ENCODE measurements at regions not wholly inside any gene's neighbourhood (a gene's known extent, or its start where the extent isn't known, plus 50 kb on each side); places are given as distances from the start of the nearest gene placed in this dataset.

DNA sequence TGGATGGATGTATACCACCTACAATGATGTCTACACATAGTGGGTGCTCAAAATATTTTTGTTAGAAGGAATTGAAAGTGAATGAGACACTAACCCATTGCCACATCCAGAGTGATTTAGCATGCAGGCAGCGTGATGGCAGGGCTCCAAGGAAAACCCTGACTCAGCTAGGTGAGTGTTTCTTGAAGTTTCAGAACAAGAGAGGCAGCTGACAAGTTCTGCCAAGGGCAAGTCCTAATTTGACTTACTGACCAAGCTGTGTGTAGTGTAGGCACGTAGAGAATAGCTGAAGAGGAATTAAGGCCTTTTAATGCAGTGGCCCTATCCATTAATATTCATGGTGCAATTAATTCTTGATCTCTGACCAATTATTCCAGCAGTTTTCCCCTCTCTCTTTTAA lies 107.8 kb upstream of the ATP10B start:
- no TSS peak for BruUV-seq (replicated peaks)
- TF ChIP-seq, protein P1, sequence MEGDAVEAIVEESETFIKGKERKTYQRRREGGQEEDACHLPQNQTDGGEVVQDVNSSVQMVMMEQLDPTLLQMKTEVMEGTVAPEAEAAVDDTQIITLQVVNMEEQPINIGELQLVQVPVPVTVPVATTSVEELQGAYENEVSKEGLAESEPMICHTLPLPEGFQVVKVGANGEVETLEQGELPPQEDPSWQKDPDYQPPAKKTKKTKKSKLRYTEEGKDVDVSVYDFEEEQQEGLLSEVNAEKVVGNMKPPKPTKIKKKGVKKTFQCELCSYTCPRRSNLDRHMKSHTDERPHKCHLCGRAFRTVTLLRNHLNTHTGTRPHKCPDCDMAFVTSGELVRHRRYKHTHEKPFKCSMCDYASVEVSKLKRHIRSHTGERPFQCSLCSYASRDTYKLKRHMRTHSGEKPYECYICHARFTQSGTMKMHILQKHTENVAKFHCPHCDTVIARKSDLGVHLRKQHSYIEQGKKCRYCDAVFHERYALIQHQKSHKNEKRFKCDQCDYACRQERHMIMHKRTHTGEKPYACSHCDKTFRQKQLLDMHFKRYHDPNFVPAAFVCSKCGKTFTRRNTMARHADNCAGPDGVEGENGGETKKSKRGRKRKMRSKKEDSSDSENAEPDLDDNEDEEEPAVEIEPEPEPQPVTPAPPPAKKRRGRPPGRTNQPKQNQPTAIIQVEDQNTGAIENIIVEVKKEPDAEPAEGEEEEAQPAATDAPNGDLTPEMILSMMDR (IDR thresholded peaks at IDR 0.05; ENCODE audit: unreplicated experiment), result no peak
- H3K4me3 Mint-ChIP-seq (ENCODE audit: low read depth, unreplicated experiment), result no peak overlapping the region
- H3K27ac Mint-ChIP-seq (ENCODE audit: unreplicated experiment), result no peak overlapping the region
- H3K36me3 Mint-ChIP-seq (ENCODE audit: insufficient read depth, unreplicated experiment), result no peaks in the 10 kb centered on the region
- H3K27me3 Mint-ChIP-seq (ENCODE audit: unreplicated experiment), result no peaks in the 10 kb centered on the region
- no peaks in the 10 kb centered on the region for H3K4me1 Mint-ChIP-seq (ENCODE audit: low read depth, unreplicated experiment)
- intact Hi-C loops (cut with micrococcal nuclease; ENCODE audit: unreplicated experiment), result loop anchor here (5.0 kb wide), 1 partner anchor 158 kb away; no protein-coding TSS in a partner anchor
- CTCF ChIA-PET, result no interaction called here
- H3K9me3 Mint-ChIP-seq (ENCODE audit: low read depth, unreplicated experiment), result no peaks in the 10 kb centered on the region
- DNase-seq, result peak; percentile 48

DNA sequence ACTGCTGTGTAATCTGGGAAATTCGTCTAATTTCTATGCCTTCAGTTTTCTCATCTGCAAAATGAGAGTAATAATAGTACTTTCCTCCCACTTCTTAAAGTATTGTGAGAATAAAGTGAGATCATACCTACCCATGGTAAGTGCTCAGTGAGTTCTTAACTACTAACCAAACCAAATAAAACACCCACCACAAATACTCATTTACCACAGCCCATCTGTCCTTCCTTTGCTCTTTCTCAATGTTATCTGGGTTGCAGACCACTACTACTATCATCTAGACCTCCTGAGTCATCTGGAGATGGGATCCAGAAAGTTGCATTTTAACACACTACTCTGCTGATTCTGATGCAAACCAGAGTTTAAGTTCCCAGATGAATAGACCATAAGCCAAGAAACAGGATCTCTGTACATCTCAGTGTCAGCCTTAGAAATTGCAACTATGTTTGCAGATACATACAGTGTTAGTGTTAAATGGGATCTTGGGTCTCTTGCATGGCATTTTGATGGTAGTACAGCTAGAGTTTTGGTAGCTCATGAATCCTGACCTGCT lies 105.4 kb upstream of the ATP10B start:
- CTCF ChIA-PET, result no interaction called here
- Mint-ChIP-seq H3K27me3 (ENCODE audit: unreplicated experiment) (peaks cover under 1% of the 10 kb centered on the region), H3K36me3 (ENCODE audit: insufficient read depth, unreplicated experiment) (no peaks in the 10 kb centered on the region), H3K27ac (ENCODE audit: unreplicated experiment) (no peak overlapping the region), H3K9me3 (ENCODE audit: low read depth, unreplicated experiment) (peaks cover 2% of the 10 kb centered on the region), H3K4me1 (ENCODE audit: low read depth, unreplicated experiment) (no peaks in the 10 kb centered on the region), H3K4me3 (ENCODE audit: low read depth, unreplicated experiment) (no peak overlapping the region)
- BruUV-seq (replicated peaks), result no TSS peak
- intact Hi-C loops (cut with micrococcal nuclease; ENCODE audit: unreplicated experiment), result no loop called here
- TF ChIP-seq, protein P1 (IDR thresholded peaks at IDR 0.05; ENCODE audit: unreplicated experiment), result no peak
- no peak for DNase-seq

DNA sequence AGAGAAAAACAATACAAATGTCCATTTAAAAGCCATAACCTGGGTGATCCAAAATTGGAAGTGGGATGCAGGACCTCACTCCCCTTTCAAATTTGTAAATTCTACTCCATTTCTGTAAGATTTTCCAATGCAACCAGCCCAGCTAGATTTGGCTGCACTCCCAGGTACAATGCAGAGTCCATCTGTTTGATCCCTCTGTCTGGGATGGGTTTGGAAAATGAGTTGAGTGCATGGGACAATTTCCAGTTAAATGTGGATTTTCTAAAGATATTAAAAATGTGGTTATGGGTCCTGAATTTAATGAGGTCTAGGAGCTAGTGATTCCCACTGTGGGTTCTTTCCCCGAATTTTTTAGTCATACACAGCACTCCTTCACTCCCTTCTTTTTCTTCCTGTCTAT lies 104.0 kb upstream of the ATP10B start:
- no peaks in the 10 kb centered on the region for H3K36me3 Mint-ChIP-seq (ENCODE audit: insufficient read depth, unreplicated experiment)
- H3K27ac Mint-ChIP-seq (ENCODE audit: unreplicated experiment), result no peak overlapping the region
- no peaks in the 10 kb centered on the region for H3K4me1 Mint-ChIP-seq (ENCODE audit: low read depth, unreplicated experiment)
- peaks cover 12% of the 10 kb centered on the region for H3K27me3 Mint-ChIP-seq (ENCODE audit: unreplicated experiment)
- no peak overlapping the region for H3K4me3 Mint-ChIP-seq (ENCODE audit: low read depth, unreplicated experiment)
- intact Hi-C loops (cut with micrococcal nuclease; ENCODE audit: unreplicated experiment), result no loop called here
- no peak for DNase-seq
- peaks cover 4% of the 10 kb centered on the region for H3K9me3 Mint-ChIP-seq (ENCODE audit: low read depth, unreplicated experiment)
- CTCF ChIA-PET, result no interaction called here
- BruUV-seq (replicated peaks), result no TSS peak
- TF ChIP-seq, protein P1 (IDR thresholded peaks at IDR 0.05; ENCODE audit: unreplicated experiment), result no peak

DNA sequence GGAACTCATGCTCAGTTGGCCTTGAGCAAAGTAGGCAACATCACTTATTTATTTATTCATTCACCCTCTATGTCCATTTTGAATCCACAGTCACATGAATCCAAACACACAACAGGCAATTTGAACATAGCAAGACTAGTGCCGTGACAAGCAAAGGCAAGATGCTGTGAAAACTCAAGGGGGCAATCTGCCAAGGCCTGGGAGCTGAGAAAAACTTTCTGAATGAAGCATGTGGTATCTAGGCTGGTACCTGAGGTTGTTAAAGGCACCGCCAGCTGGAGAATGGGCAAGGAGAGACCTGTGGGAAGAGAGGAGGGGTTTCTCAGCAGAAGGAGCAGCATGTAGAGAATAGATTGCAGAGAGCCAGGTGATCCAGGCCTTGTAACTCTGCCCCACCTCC lies 98.3 kb upstream of the ATP10B start:
- DNase-seq, result no peak
- CTCF ChIA-PET, result no interaction called here
- intact Hi-C loops (cut with micrococcal nuclease; ENCODE audit: unreplicated experiment), result no loop called here
- H3K9me3 Mint-ChIP-seq (ENCODE audit: low read depth, unreplicated experiment), result peaks cover 8% of the 10 kb centered on the region
- BruUV-seq (replicated peaks), result no TSS peak
- no peak overlapping the region for H3K4me3 Mint-ChIP-seq (ENCODE audit: low read depth, unreplicated experiment)
- no peaks in the 10 kb centered on the region for H3K36me3 Mint-ChIP-seq (ENCODE audit: insufficient read depth, unreplicated experiment)
- no peak overlapping the region for H3K27ac Mint-ChIP-seq (ENCODE audit: unreplicated experiment)
- TF ChIP-seq, protein P1 (IDR thresholded peaks at IDR 0.05; ENCODE audit: unreplicated experiment), result no peak
- peaks cover 12% of the 10 kb centered on the region for H3K27me3 Mint-ChIP-seq (ENCODE audit: unreplicated experiment)
- no peaks in the 10 kb centered on the region for H3K4me1 Mint-ChIP-seq (ENCODE audit: low read depth, unreplicated experiment)

Measured in Calu3 (cell line).